ENCODE measurements at regions not wholly inside any gene's neighbourhood (a gene's known extent, or its start where the extent isn't known, plus 50 kb on each side); places are given as distances from the start of the nearest gene placed in this dataset.

DNA sequence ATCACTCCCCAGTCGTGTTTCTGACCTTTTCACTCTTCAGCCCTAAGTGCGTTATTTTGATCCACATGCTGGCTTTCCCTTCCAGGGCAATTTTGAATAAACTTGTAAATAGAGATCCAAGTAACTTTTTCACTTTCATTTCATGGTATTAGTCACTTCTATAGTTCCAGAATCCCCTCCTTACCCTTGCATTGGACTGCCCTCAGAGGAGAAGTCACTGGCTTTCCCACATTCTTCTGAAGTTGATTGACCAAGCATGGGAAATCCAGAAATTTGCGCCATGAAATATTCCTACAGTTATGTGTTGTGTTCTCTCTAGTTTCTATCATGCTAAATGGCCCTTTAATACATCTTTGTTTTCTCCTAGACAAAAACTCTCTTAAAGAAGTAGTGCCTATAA, 177.3 kb upstream of the GORAB start:
- H3K79me2 ChIP-seq (ENCODE audit: control insufficient read depth in 1 of 2, insufficient read depth in 2 of 2, low read length in 2 of 2): no peaks in the 10 kb centered on the region
- no peak overlapping the region for H4K8ac ChIP-seq (ENCODE audit: extremely low read depth, insufficient read depth, low read length)
- TF ChIP-seq CTBP2 (IDR thresholded peaks at IDR 0.05; ENCODE audit: borderline replicate concordance, insufficient read depth, insufficient read length, low read length) (no peak), SP2 (IDR thresholded peaks at IDR 0.05; ENCODE audit: low read length) (no peak), EP300 (IDR thresholded peaks at IDR 0.05; ENCODE audit: borderline replicate concordance in 1 of 2, low read depth in 2 of 2, low read length in 2 of 2) (no peak), SIN3A (conservative IDR thresholded peaks at IDR 0.05 in 1 of 2, IDR thresholded peaks at IDR 0.05 in 1 of 2; ENCODE audit: low read depth in 1 of 2, low read length in 2 of 2) (no peak), TAF1 (IDR thresholded peaks at IDR 0.05; ENCODE audit: low read depth, low read length) (no peak), RFX5 (IDR thresholded peaks at IDR 0.05; ENCODE audit: borderline replicate concordance, low read depth, low read length) (no peak), RXRA (IDR thresholded peaks at IDR 0.05; ENCODE audit: insufficient read depth, low read depth, low read length) (no peak), CBX8 (IDR thresholded peaks at IDR 0.05; ENCODE audit: borderline replicate concordance, low read depth, low read length) (no peak), MAFK (IDR thresholded peaks at IDR 0.05; ENCODE audit: low read depth, low read length) (no peak), BACH1 (IDR thresholded peaks at IDR 0.05; ENCODE audit: low read length) (no peak), TBP (IDR thresholded peaks at IDR 0.05; ENCODE audit: low read depth, low read length) (no peak), RBBP5 (IDR thresholded peaks at IDR 0.05; ENCODE audit: borderline replicate concordance, low read depth, low read length) (no peak), SIRT6 (IDR thresholded peaks at IDR 0.05; ENCODE audit: low read length) (no peak), CEBPB (IDR thresholded peaks at IDR 0.05; ENCODE audit: low read depth, low read length) (no peak), RNF2 (IDR thresholded peaks at IDR 0.05; ENCODE audit: borderline replicate concordance, low read depth, low read length, missing control alignments, poor library complexity, severe bottlenecking) (no peak)

More for the DNA sequence above, 177.3 kb upstream of the GORAB start:
- no peak overlapping the region for H4K5ac ChIP-seq (ENCODE audit: insufficient read length, low read depth, low read length)
- no peak overlapping the region for H2BK15ac ChIP-seq (ENCODE audit: low read length)
- H3K4ac ChIP-seq (replicated peaks; ENCODE audit: insufficient read length, low read depth, low read length): no peak overlapping the region
- H3K23me2 ChIP-seq (ENCODE audit: low read depth, low read length): no peaks in the 10 kb centered on the region
- H2BK5ac ChIP-seq (ENCODE audit: low read depth, low read length): no peak overlapping the region
- no peak overlapping the region for H3K9ac ChIP-seq (replicated peaks in 1 of 4; ENCODE audit: extremely low read depth in 1 of 4, low read depth in 3 of 4, low read length in 3 of 4)
- no peaks in the 10 kb centered on the region for H3K36me3 ChIP-seq (ENCODE audit: control insufficient read depth in 2 of 4, insufficient read depth in 4 of 4, low read length in 3 of 4)
- ChIA-PET CTCF (ENCODE audit: partially characterized antibody) (no interaction called here), POLR2A (ENCODE audit: partially characterized antibody) (no interaction called here)
- 79% methylated on average over 3 of the region's 3 CpGs; no CpG with 5 or more reads in 1 of the 2 experiments for WGBS, 2 experiments (ENCODE audit: extremely low coverage in 1 of 2, insufficient coverage in 1 of 2, insufficient read length in 1 of 2, insufficient replicate concordance in 2 of 2, low coverage in 1 of 2, low lambda C conversion rate in 2 of 2, missing lambda C conversion rate in 1 of 2)
- no peak overlapping the region for H3K4me3 ChIP-seq (ENCODE audit: extremely low read depth in 1 of 4, insufficient read depth in 2 of 4, low read depth in 3 of 4, low read length in 4 of 4)
- H4K20me1 ChIP-seq (replicated peaks in 1 of 2; ENCODE audit: control insufficient read depth in 1 of 2, insufficient read depth in 2 of 2, low read length in 2 of 2): no peaks in the 10 kb centered on the region
- H3K4me2 ChIP-seq (ENCODE audit: insufficient read depth in 1 of 2, low read depth in 2 of 2, low read length in 2 of 2): no peak overlapping the region
- H4K91ac ChIP-seq (replicated peaks; ENCODE audit: insufficient read length, low read length): no peak overlapping the region
- no peak overlapping the region for H2BK12ac ChIP-seq (ENCODE audit: low read depth, low read length)
- H2AK5ac ChIP-seq (ENCODE audit: low read depth, low read length): no peak overlapping the region
- DNase-seq (ENCODE audit: low read depth in 1 of 2, low spot score in 2 of 2) (no peak), FAIRE-seq (no peak)
- no peaks in the 10 kb centered on the region for H3K27me3 ChIP-seq (replicated peaks in 1 of 4; ENCODE audit: control insufficient read depth in 3 of 4, extremely low read depth in 1 of 4, insufficient read depth in 3 of 4, low read length in 3 of 4)
- no peak overlapping the region for H3K27ac ChIP-seq (ENCODE audit: low read depth, low read length)
- H3K23ac ChIP-seq (ENCODE audit: insufficient read length): no peak overlapping the region
- no peaks in the 10 kb centered on the region for H3K9me3 ChIP-seq (ENCODE audit: insufficient read depth in 2 of 2, low read depth in 1 of 2, low read length in 1 of 2)
- no peak overlapping the region for H2AFZ ChIP-seq (ENCODE audit: low read length)
- no peaks in the 10 kb centered on the region for H3K79me1 ChIP-seq (ENCODE audit: low read depth, low read length)
- H3K4me1 ChIP-seq (replicated peaks in 1 of 4; ENCODE audit: control insufficient read depth in 3 of 4, insufficient read depth in 4 of 4, low read length in 3 of 4): no peaks in the 10 kb centered on the region
- H3K56ac ChIP-seq (replicated peaks; ENCODE audit: insufficient read length, low read depth, low read length): no peak overlapping the region
- no peak overlapping the region for H2BK120ac ChIP-seq (replicated peaks; ENCODE audit: low read depth, low read length)
- no peak overlapping the region for H3K18ac ChIP-seq (ENCODE audit: extremely low read depth, low read length)
- no peak overlapping the region for H2BK20ac ChIP-seq (ENCODE audit: low read length)
- no peak overlapping the region for H3K14ac ChIP-seq (ENCODE audit: insufficient read length)

Data from H1 (cell line).